ENCODE measurements at regions not wholly inside any gene's neighbourhood (a gene's known extent, or its start where the extent isn't known, plus 50 kb on each side); places are given as distances from the start of the nearest gene placed in this dataset.

GRCh38 chr13:50274181-50274580, 258.9 kb downstream of the KCNRG start:
- no peak overlapping the region for H3K4me3 ChIP-seq (ENCODE audit: low read depth, low read length)
- no peaks in the 10 kb centered on the region for H3K9me3 ChIP-seq (ENCODE audit: control insufficient read depth, insufficient read depth, low read length)
- H3K9ac ChIP-seq (ENCODE audit: low read depth, low read length), result no peak overlapping the region
- H3K4me1 ChIP-seq (ENCODE audit: control insufficient read depth, insufficient read depth, low read length), result peaks cover 18% of the 10 kb centered on the region
- no peaks in the 10 kb centered on the region for H3K36me3 ChIP-seq (ENCODE audit: control insufficient read depth, insufficient read depth, low read length)
- no peaks in the 10 kb centered on the region for H3K27me3 ChIP-seq (ENCODE audit: control insufficient read depth, insufficient read depth, low read length)
- no peak overlapping the region for H3K27ac ChIP-seq (ENCODE audit: low read depth, low read length)

- H3K9ac ChIP-seq (ENCODE audit: low read depth, low read length), result no peak overlapping the region
- H3K36me3 ChIP-seq (ENCODE audit: control insufficient read depth, insufficient read depth, low read length), result no peaks in the 10 kb centered on the region
- no peak overlapping the region for H3K27ac ChIP-seq (ENCODE audit: low read depth, low read length)
- H3K9me3 ChIP-seq (ENCODE audit: control insufficient read depth, insufficient read depth, low read length), result no peaks in the 10 kb centered on the region
- no peak overlapping the region for H3K4me3 ChIP-seq (ENCODE audit: low read depth, low read length)
- peaks cover 31% of the 10 kb centered on the region for H3K4me1 ChIP-seq (ENCODE audit: control insufficient read depth, insufficient read depth, low read length)
- H3K27me3 ChIP-seq (ENCODE audit: control insufficient read depth, insufficient read depth, low read length), result no peaks in the 10 kb centered on the region
Observed at GRCh38 chr13:50275392-50276063, 260.3 kb downstream of the KCNRG start.

GRCh38 chr13:50276550-50276949, 261.3 kb downstream of the KCNRG start:
- Histone ChIP-seq H3K4me3 (ENCODE audit: low read depth, low read length) (no peak overlapping the region), H3K4me1 (ENCODE audit: control insufficient read depth, insufficient read depth, low read length) (peaks cover 37% of the 10 kb centered on the region), H3K27me3 (ENCODE audit: control insufficient read depth, insufficient read depth, low read length) (no peaks in the 10 kb centered on the region), H3K27ac (ENCODE audit: low read depth, low read length) (no peak overlapping the region), H3K9me3 (ENCODE audit: control insufficient read depth, insufficient read depth, low read length) (no peaks in the 10 kb centered on the region), H3K9ac (ENCODE audit: low read depth, low read length) (no peak overlapping the region), H3K36me3 (ENCODE audit: control insufficient read depth, insufficient read depth, low read length) (no peaks in the 10 kb centered on the region)

- no peaks in the 10 kb centered on the region for H3K9me3 ChIP-seq (ENCODE audit: control insufficient read depth, insufficient read depth, low read length)
- no peak overlapping the region for H3K4me3 ChIP-seq (ENCODE audit: low read depth, low read length)
Observed at GRCh38 chr13:50277127-50277526, 261.9 kb downstream of the KCNRG start.

GRCh38 chr13:50277906-50278305, 262.7 kb downstream of the KCNRG start:
- Histone ChIP-seq H3K36me3 (ENCODE audit: control insufficient read depth, insufficient read depth, low read length) (no peaks in the 10 kb centered on the region), H3K9me3 (ENCODE audit: control insufficient read depth, insufficient read depth, low read length) (no peaks in the 10 kb centered on the region), H3K4me3 (ENCODE audit: low read depth, low read length) (no peak overlapping the region), H3K4me1 (ENCODE audit: control insufficient read depth, insufficient read depth, low read length) (peaks cover 50% of the 10 kb centered on the region), H3K27me3 (ENCODE audit: control insufficient read depth, insufficient read depth, low read length) (no peaks in the 10 kb centered on the region), H3K27ac (ENCODE audit: low read depth, low read length) (no peak overlapping the region), H3K9ac (ENCODE audit: low read depth, low read length) (no peak overlapping the region)

More at GRCh38 chr13:50277127-50277526, 261.9 kb downstream of the KCNRG start:
- H3K27ac ChIP-seq (ENCODE audit: low read depth, low read length), result no peak overlapping the region
- H3K4me1 ChIP-seq (ENCODE audit: control insufficient read depth, insufficient read depth, low read length), result peaks cover 42% of the 10 kb centered on the region
- no peaks in the 10 kb centered on the region for H3K27me3 ChIP-seq (ENCODE audit: control insufficient read depth, insufficient read depth, low read length)
- H3K9ac ChIP-seq (ENCODE audit: low read depth, low read length), result no peak overlapping the region
- no peaks in the 10 kb centered on the region for H3K36me3 ChIP-seq (ENCODE audit: control insufficient read depth, insufficient read depth, low read length)

- H3K27me3 ChIP-seq (ENCODE audit: control insufficient read depth, insufficient read depth, low read length), result no peaks in the 10 kb centered on the region
- H3K4me3 ChIP-seq (ENCODE audit: low read depth, low read length), result no peak overlapping the region
- H3K4me1 ChIP-seq (ENCODE audit: control insufficient read depth, insufficient read depth, low read length), result peaks cover 61% of the 10 kb centered on the region
- no peaks in the 10 kb centered on the region for H3K9me3 ChIP-seq (ENCODE audit: control insufficient read depth, insufficient read depth, low read length)
- no peak overlapping the region for H3K27ac ChIP-seq (ENCODE audit: low read depth, low read length)
- no peaks in the 10 kb centered on the region for H3K36me3 ChIP-seq (ENCODE audit: control insufficient read depth, insufficient read depth, low read length)
- no peak overlapping the region for H3K9ac ChIP-seq (ENCODE audit: low read depth, low read length)
Observed at GRCh38 chr13:50280441-50280937, 265.2 kb downstream of the KCNRG start.

GRCh38 chr13:50282016-50282415, 266.8 kb downstream of the KCNRG start:
- H3K9ac ChIP-seq (ENCODE audit: low read depth, low read length), result no peak overlapping the region
- no peak overlapping the region for H3K27ac ChIP-seq (ENCODE audit: low read depth, low read length)
- H3K4me3 ChIP-seq (ENCODE audit: low read depth, low read length), result no peak overlapping the region
- H3K9me3 ChIP-seq (ENCODE audit: control insufficient read depth, insufficient read depth, low read length), result no peaks in the 10 kb centered on the region
- peaks cover 51% of the 10 kb centered on the region for H3K4me1 ChIP-seq (ENCODE audit: control insufficient read depth, insufficient read depth, low read length)
- H3K36me3 ChIP-seq (ENCODE audit: control insufficient read depth, insufficient read depth, low read length), result no peaks in the 10 kb centered on the region
- H3K27me3 ChIP-seq (ENCODE audit: control insufficient read depth, insufficient read depth, low read length), result no peaks in the 10 kb centered on the region

- Histone ChIP-seq H3K27me3 (ENCODE audit: control insufficient read depth, insufficient read depth, low read length) (no peaks in the 10 kb centered on the region), H3K27ac (ENCODE audit: low read depth, low read length) (no peak overlapping the region), H3K9me3 (ENCODE audit: control insufficient read depth, insufficient read depth, low read length) (no peaks in the 10 kb centered on the region), H3K4me1 (ENCODE audit: control insufficient read depth, insufficient read depth, low read length) (peaks cover 46% of the 10 kb centered on the region), H3K9ac (ENCODE audit: low read depth, low read length) (no peak overlapping the region), H3K4me3 (ENCODE audit: low read depth, low read length) (no peak overlapping the region), H3K36me3 (ENCODE audit: control insufficient read depth, insufficient read depth, low read length) (no peaks in the 10 kb centered on the region)
Observed at GRCh38 chr13:50283017-50283416, 267.8 kb downstream of the KCNRG start.

- Histone ChIP-seq H3K9ac (ENCODE audit: low read depth, low read length) (no peak overlapping the region), H3K4me3 (ENCODE audit: low read depth, low read length) (no peak overlapping the region), H3K9me3 (ENCODE audit: control insufficient read depth, insufficient read depth, low read length) (no peaks in the 10 kb centered on the region), H3K27ac (ENCODE audit: low read depth, low read length) (no peak overlapping the region), H3K4me1 (ENCODE audit: control insufficient read depth, insufficient read depth, low read length) (peaks cover 39% of the 10 kb centered on the region), H3K27me3 (ENCODE audit: control insufficient read depth, insufficient read depth, low read length) (no peaks in the 10 kb centered on the region), H3K36me3 (ENCODE audit: control insufficient read depth, insufficient read depth, low read length) (no peaks in the 10 kb centered on the region)
Observed at GRCh38 chr13:50284540-50284939, 269.3 kb downstream of the KCNRG start.

GRCh38 chr13:50285283-50285682, 270.0 kb downstream of the KCNRG start:
- Histone ChIP-seq H3K9ac (ENCODE audit: low read depth, low read length) (no peak overlapping the region), H3K36me3 (ENCODE audit: control insufficient read depth, insufficient read depth, low read length) (no peaks in the 10 kb centered on the region), H3K4me3 (ENCODE audit: low read depth, low read length) (no peak overlapping the region), H3K27ac (ENCODE audit: low read depth, low read length) (no peak overlapping the region), H3K4me1 (ENCODE audit: control insufficient read depth, insufficient read depth, low read length) (peaks cover 32% of the 10 kb centered on the region), H3K27me3 (ENCODE audit: control insufficient read depth, insufficient read depth, low read length) (no peaks in the 10 kb centered on the region), H3K9me3 (ENCODE audit: control insufficient read depth, insufficient read depth, low read length) (no peaks in the 10 kb centered on the region)

- H3K27ac ChIP-seq (ENCODE audit: low read depth, low read length), result no peak overlapping the region
- no peak overlapping the region for H3K9ac ChIP-seq (ENCODE audit: low read depth, low read length)
- H3K27me3 ChIP-seq (ENCODE audit: control insufficient read depth, insufficient read depth, low read length), result no peaks in the 10 kb centered on the region
- no peaks in the 10 kb centered on the region for H3K36me3 ChIP-seq (ENCODE audit: control insufficient read depth, insufficient read depth, low read length)
- no peaks in the 10 kb centered on the region for H3K9me3 ChIP-seq (ENCODE audit: control insufficient read depth, insufficient read depth, low read length)
- no peak overlapping the region for H3K4me3 ChIP-seq (ENCODE audit: low read depth, low read length)
- peaks cover 26% of the 10 kb centered on the region for H3K4me1 ChIP-seq (ENCODE audit: control insufficient read depth, insufficient read depth, low read length)
Observed at GRCh38 chr13:50286324-50286723, 271.1 kb downstream of the KCNRG start.

Measured in HUES48 (cell line).